Kidney epithelial cell (primary cell): ENCODE measurements at regions not wholly inside any gene's neighbourhood (a gene's known extent, or its start where the extent isn't known, plus 50 kb on each side); places are given as distances from the start of the nearest gene placed in this dataset.

ENCODE experiments used
- DNase-seq: peaks from one replicate; pipeline ENCODE4 v3.0.0-alpha.2; 2010; ENCODE audit warnings: low read depth
- H3K27me3 ChIP-seq: 2 replicates; pipeline ENCODE4 v1.6.0; 2011; ENCODE audit warnings: low read length; ENCODE audit not compliant: control insufficient read depth, insufficient read depth
- H3K36me3 ChIP-seq: 2 replicates; pipeline ENCODE4 v1.5.1; 2011; ENCODE audit warnings: low read length; ENCODE audit not compliant: control insufficient read depth, insufficient read depth
- H3K4me3 ChIP-seq: 2 replicates; pipeline ENCODE4 v1.5.1; 2011; ENCODE audit warnings: low read depth, mild to moderate bottlenecking, control low read depth, low read length
- TF ChIP-seq, protein P1 (sequence below): IDR thresholded peaks from 2 replicates; pipeline ENCODE4 v1.5.1; 2011; ENCODE audit warnings: mild to moderate bottlenecking, moderate library complexity, low read length, control low read depth, inconsistent platforms; ENCODE audit not compliant: insufficient read depth, poor library complexity, severe bottlenecking

- H3K4me3 ChIP-seq = no peak overlapping the region
- no peak for DNase-seq
- no peaks in the 10 kb centered on the region for H3K27me3 ChIP-seq
- no peaks in the 10 kb centered on the region for H3K36me3 ChIP-seq
- TF ChIP-seq, protein P1, sequence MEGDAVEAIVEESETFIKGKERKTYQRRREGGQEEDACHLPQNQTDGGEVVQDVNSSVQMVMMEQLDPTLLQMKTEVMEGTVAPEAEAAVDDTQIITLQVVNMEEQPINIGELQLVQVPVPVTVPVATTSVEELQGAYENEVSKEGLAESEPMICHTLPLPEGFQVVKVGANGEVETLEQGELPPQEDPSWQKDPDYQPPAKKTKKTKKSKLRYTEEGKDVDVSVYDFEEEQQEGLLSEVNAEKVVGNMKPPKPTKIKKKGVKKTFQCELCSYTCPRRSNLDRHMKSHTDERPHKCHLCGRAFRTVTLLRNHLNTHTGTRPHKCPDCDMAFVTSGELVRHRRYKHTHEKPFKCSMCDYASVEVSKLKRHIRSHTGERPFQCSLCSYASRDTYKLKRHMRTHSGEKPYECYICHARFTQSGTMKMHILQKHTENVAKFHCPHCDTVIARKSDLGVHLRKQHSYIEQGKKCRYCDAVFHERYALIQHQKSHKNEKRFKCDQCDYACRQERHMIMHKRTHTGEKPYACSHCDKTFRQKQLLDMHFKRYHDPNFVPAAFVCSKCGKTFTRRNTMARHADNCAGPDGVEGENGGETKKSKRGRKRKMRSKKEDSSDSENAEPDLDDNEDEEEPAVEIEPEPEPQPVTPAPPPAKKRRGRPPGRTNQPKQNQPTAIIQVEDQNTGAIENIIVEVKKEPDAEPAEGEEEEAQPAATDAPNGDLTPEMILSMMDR = no peak
Measured at GRCh38 chr5:54757541-54757940, 227.9 kb downstream of the ESM1 start.

GRCh38 chr5:54756796-54757402 is 228.5 kb downstream of the ESM1 start:
- no peak for DNase-seq
- no peaks in the 10 kb centered on the region for H3K27me3 ChIP-seq
- H3K36me3 ChIP-seq = no peaks in the 10 kb centered on the region
- TF ChIP-seq, protein P1 = no peak
- H3K4me3 ChIP-seq = no peak overlapping the region

DNA sequence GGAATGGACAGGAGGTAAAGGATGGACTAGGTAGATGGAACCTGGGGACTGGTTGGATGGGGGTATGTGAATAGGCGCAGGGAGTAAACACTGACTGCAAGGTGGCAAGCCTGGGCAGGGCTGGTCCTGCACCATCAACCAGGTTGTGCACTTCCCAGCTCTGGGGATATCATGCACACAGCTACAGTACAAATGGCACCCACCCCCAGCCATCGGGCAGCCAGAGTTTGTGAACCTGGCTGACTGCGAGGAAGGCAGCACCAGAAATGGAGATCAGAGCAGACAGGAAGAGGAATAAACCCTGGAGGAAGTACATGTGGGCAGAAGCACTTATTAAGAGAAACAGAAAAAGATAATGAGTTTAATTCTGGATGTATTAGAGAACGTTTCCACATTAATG is 229.1 kb downstream of the ESM1 start:
- Histone ChIP-seq H3K27me3 (no peaks in the 10 kb centered on the region), H3K36me3 (no peaks in the 10 kb centered on the region), H3K4me3 (no peak overlapping the region)
- no peak for DNase-seq
- TF ChIP-seq, protein P1 = no peak

GRCh38 chr5:54754878-54755277 is 230.5 kb downstream of the ESM1 start:
- TF ChIP-seq, protein P1 = no peak
- H3K36me3 ChIP-seq = no peaks in the 10 kb centered on the region
- H3K4me3 ChIP-seq = no peak overlapping the region
- DNase-seq = no peak
- no peaks in the 10 kb centered on the region for H3K27me3 ChIP-seq

- Histone ChIP-seq H3K4me3 (no peak overlapping the region), H3K36me3 (no peaks in the 10 kb centered on the region), H3K27me3 (no peaks in the 10 kb centered on the region)
- DNase-seq = no peak
- TF ChIP-seq, protein P1 = no peak
Measured at GRCh38 chr5:54754420-54754819, 231.0 kb downstream of the ESM1 start.

DNA sequence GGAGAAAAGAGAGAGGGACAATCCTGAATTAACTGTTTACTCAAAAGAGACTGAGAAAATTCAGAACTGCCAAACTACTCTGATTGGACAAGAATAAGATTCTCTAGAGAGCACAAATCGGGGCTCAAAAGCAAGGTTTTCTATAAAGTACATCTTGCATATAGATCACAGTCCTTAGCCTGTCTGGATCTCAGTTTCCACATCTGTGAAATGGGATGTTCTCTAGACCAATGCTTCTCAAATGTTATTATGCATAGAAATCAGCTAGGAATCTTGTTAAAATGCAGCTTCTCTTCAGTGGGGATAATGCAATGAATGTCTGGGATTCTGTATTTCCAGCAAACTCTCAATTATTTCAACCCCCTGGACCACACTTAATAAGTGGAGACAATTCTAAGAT is 231.6 kb downstream of the ESM1 start:
- DNase-seq = no peak
- no peak overlapping the region for H3K4me3 ChIP-seq
- H3K36me3 ChIP-seq = no peaks in the 10 kb centered on the region
- H3K27me3 ChIP-seq = no peaks in the 10 kb centered on the region
- TF ChIP-seq, protein P1 = no peak
